MM.1S (cell line): ENCODE measurements at regions not wholly inside any gene's neighbourhood (a gene's known extent, or its start where the extent isn't known, plus 50 kb on each side); places are given as distances from the start of the nearest gene placed in this dataset.

ENCODE experiments used
- DNase-seq: peaks from one replicate; pipeline ENCODE4 v3.0.0-alpha.2; 2015
- H2AFZ ChIP-seq: fragments of 300-600 bp; sonication (generic); 2 replicates; pipeline ENCODE4 v1.6.0; 2016; ENCODE audit warnings: antibody characterized with exemption, low read length
- H3F3A ChIP-seq: fragments of 300-600 bp; sonication (generic); 2 replicates; pipeline ENCODE4 v1.6.1; 2016; ENCODE audit warnings: mild to moderate bottlenecking, antibody characterized with exemption, low read length, moderate library complexity, mixed read lengths; ENCODE audit not compliant: insufficient read depth
- H3K27ac ChIP-seq: fragments of 300-600 bp; sonication (generic); 2 replicates; pipeline ENCODE4 v1.5.1; 2016; ENCODE audit warnings: mild to moderate bottlenecking, low read length
- H3K27me3 ChIP-seq: fragments of 300-600 bp; sonication (generic); replicated peaks from 2 replicates; pipeline ENCODE4 v1.6.0; 2016; ENCODE audit warnings: low read length; ENCODE audit not compliant: insufficient read depth
- H3K36me3 ChIP-seq: fragments of 300-600 bp; sonication (generic); replicated peaks from 2 replicates; pipeline ENCODE4 v1.6.1; 2016; ENCODE audit warnings: mild to moderate bottlenecking, low read length, mixed read lengths; ENCODE audit not compliant: insufficient read depth
- H3K4me1 ChIP-seq: fragments of 300-600 bp; sonication (generic); 2 replicates; pipeline ENCODE4 v1.6.1; 2016; ENCODE audit warnings: low read length, mixed read lengths
- H3K4me2 ChIP-seq: fragments of 300-600 bp; sonication (generic); 2 replicates; pipeline ENCODE4 v1.6.0; 2016; ENCODE audit warnings: low read depth, low read length
- H3K4me3 ChIP-seq: fragments of 300-600 bp; sonication (generic); 2 replicates; pipeline ENCODE4 v1.5.1; 2016; ENCODE audit warnings: low read length, mixed read lengths
- H3K79me2 ChIP-seq: fragments of 300-600 bp; sonication (generic); 2 replicates; pipeline ENCODE4 v1.6.1; 2016; ENCODE audit warnings: mixed run types, low read length, mixed read lengths
- H3K9ac ChIP-seq: fragments of 300-600 bp; sonication (generic); 2 replicates; pipeline ENCODE4 v1.6.1; 2016; ENCODE audit warnings: low read length, mixed read lengths
- H3K9me2 ChIP-seq: fragments of 300-600 bp; sonication (generic); replicated peaks from 2 replicates; pipeline ENCODE4 v1.6.1; 2016; ENCODE audit warnings: mild to moderate bottlenecking, low read length, mixed read lengths; ENCODE audit not compliant: insufficient read depth
- H3K9me3 ChIP-seq: fragments of 300-600 bp; sonication (generic); replicated peaks from 2 replicates; pipeline ENCODE4 v1.6.1; 2016; ENCODE audit warnings: mild to moderate bottlenecking, low read length, mixed read lengths; ENCODE audit not compliant: insufficient read depth
- H4K20me1 ChIP-seq: fragments of 300-600 bp; sonication (generic); 2 replicates; pipeline ENCODE4 v1.6.1; 2016; ENCODE audit warnings: mild to moderate bottlenecking, low read length, moderate library complexity, mixed read lengths; ENCODE audit not compliant: insufficient read depth
- EZH2 ChIP-seq: fragments of 300-600 bp; sonication (generic); optimal IDR thresholded peaks from 2 replicates; pipeline ENCODE3; 2017; ENCODE audit warnings: low read depth, mild to moderate bottlenecking, antibody characterized with exemption, low read length, mixed read lengths
- EZH2phosphoT487 ChIP-seq: fragments of 300-600 bp; sonication (generic); IDR thresholded peaks from 2 replicates; pipeline ENCODE4 v1.6.1; 2018; ENCODE audit warnings: antibody characterized with exemption, low read length
- TF ChIP-seq, protein P1 (sequence below): fragments of 300-600 bp; sonication (generic); IDR thresholded peaks from 2 replicates; pipeline ENCODE4 v1.5.1; 2016; ENCODE audit warnings: antibody characterized with exemption, low read length, mixed read lengths

- H3K79me2 ChIP-seq, result no peaks in the 10 kb centered on the region
- H3K4me1 ChIP-seq, result no peaks in the 10 kb centered on the region
- no peak for DNase-seq
- no peaks in the 10 kb centered on the region for H3K9me2 ChIP-seq
- H3K9me3 ChIP-seq, result no peaks in the 10 kb centered on the region
- TF ChIP-seq EZH2 (no peak), EZH2phosphoT487 (no peak)
- TF ChIP-seq, protein P1, sequence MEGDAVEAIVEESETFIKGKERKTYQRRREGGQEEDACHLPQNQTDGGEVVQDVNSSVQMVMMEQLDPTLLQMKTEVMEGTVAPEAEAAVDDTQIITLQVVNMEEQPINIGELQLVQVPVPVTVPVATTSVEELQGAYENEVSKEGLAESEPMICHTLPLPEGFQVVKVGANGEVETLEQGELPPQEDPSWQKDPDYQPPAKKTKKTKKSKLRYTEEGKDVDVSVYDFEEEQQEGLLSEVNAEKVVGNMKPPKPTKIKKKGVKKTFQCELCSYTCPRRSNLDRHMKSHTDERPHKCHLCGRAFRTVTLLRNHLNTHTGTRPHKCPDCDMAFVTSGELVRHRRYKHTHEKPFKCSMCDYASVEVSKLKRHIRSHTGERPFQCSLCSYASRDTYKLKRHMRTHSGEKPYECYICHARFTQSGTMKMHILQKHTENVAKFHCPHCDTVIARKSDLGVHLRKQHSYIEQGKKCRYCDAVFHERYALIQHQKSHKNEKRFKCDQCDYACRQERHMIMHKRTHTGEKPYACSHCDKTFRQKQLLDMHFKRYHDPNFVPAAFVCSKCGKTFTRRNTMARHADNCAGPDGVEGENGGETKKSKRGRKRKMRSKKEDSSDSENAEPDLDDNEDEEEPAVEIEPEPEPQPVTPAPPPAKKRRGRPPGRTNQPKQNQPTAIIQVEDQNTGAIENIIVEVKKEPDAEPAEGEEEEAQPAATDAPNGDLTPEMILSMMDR, result no peak
- H2AFZ ChIP-seq, result no peak overlapping the region
- no peak overlapping the region for H3K27ac ChIP-seq
- no peak overlapping the region for H3K4me3 ChIP-seq
- H3K9ac ChIP-seq, result no peak overlapping the region
- H3K27me3 ChIP-seq, result no peaks in the 10 kb centered on the region
- H3K4me2 ChIP-seq, result no peak overlapping the region
- no peaks in the 10 kb centered on the region for H4K20me1 ChIP-seq
- H3K36me3 ChIP-seq, result no peaks in the 10 kb centered on the region
- no peaks in the 10 kb centered on the region for H3F3A ChIP-seq
Observed at GRCh38 chr7:50185208-50185607, 92.2 kb upstream of the ZPBP start.

- Histone ChIP-seq H4K20me1 (no peaks in the 10 kb centered on the region), H3K27ac (no peak overlapping the region), H3K4me2 (no peak overlapping the region), H3K36me3 (no peaks in the 10 kb centered on the region), H3K9me2 (no peaks in the 10 kb centered on the region), H3K9me3 (no peaks in the 10 kb centered on the region), H3K79me2 (no peaks in the 10 kb centered on the region), H3K4me3 (no peak overlapping the region), H3F3A (no peaks in the 10 kb centered on the region), H3K27me3 (no peaks in the 10 kb centered on the region), H3K4me1 (no peaks in the 10 kb centered on the region), H3K9ac (no peak overlapping the region), H2AFZ (no peak overlapping the region)
- DNase-seq, result no peak
- TF ChIP-seq EZH2phosphoT487 (no peak), EZH2 (no peak)
- TF ChIP-seq, protein P1, result no peak
Observed at GRCh38 chr7:50184271-50184990, 91.4 kb upstream of the ZPBP start.

DNA sequence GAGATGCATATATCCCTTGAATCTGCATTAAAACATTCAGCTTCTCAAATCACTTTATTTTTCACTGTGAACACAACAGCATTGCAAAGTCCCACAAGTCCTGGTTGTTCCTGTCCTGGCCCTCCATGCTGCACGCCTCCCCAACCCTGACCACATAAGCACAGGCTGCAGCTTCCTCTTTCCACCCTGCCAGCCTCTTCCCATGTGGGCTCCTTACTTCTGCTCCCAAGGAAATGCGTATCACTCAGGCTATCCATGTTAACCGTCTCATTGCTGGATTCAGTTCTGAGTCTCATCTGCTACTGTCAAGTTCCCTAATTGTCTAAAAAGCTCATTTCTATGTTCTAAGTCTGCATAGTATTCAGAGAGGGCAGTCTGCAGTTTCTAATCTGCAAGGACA, 89.7 kb upstream of the ZPBP start:
- Histone ChIP-seq H3K4me3 (no peak overlapping the region), H3K9me2 (no peaks in the 10 kb centered on the region), H3K27me3 (no peaks in the 10 kb centered on the region), H3K36me3 (no peaks in the 10 kb centered on the region), H4K20me1 (no peaks in the 10 kb centered on the region), H3F3A (no peaks in the 10 kb centered on the region), H3K79me2 (no peaks in the 10 kb centered on the region), H3K9ac (no peak overlapping the region), H3K9me3 (no peaks in the 10 kb centered on the region), H2AFZ (no peak overlapping the region), H3K4me2 (no peak overlapping the region), H3K4me1 (no peaks in the 10 kb centered on the region), H3K27ac (no peak overlapping the region)
- TF ChIP-seq EZH2phosphoT487 (no peak), EZH2 (no peak)
- TF ChIP-seq, protein P1, result no peak
- no peak for DNase-seq
